Caco-2 (cell line): ENCODE measurements at regions not wholly inside any gene's neighbourhood (a gene's known extent, or its start where the extent isn't known, plus 50 kb on each side); places are given as distances from the start of the nearest gene placed in this dataset.

ENCODE experiments used
- BruUV-seq: library from RNA; stranded (reverse); fragments of 400-500 nt; replicated peaks from 2 replicates; lab custom pipeline; 2021; lab: Mats Ljungman, UMichigan
- CTCF ChIA-PET: fragments of 300-600 bp; sonication (Branson Sonifier 250); formaldehyde crosslinking; loops from one replicate; lab custom pipeline; 2022; ENCODE audit warnings: antibody characterized with exemption; lab: Charles Lee
- POLR2A ChIA-PET: fragments of 300-600 bp; sonication (Branson Sonifier 250); formaldehyde crosslinking; loops from one replicate; lab custom pipeline; 2022; ENCODE audit warnings: antibody characterized with exemption; lab: Charles Lee
- DNase-seq, 2 experiments: peaks; one replicate each; pipeline versions ENCODE4 v3.0.0 to v3.0.0-alpha.2; 2020 to 2022
- H3K27me3 ChIP-seq: replicated peaks from 2 replicates; pipeline ENCODE4 v1.6.0; 2011; ENCODE audit warnings: low read length; ENCODE audit not compliant: control insufficient read depth, insufficient read depth
- H3K36me3 ChIP-seq: 2 replicates; pipeline ENCODE4 v1.5.1; 2011; ENCODE audit warnings: low read length; ENCODE audit not compliant: control insufficient read depth, insufficient read depth
- H3K4me1 ChIP-seq: fragments of 250-450 bp; sonication (Bioruptor Pico); 2 replicates; pipeline ENCODE4 v1.5.1; 2020; ENCODE audit warnings: mild to moderate bottlenecking
- H3K4me3 ChIP-seq: 2 replicates; pipeline ENCODE4 v1.5.1; 2011; ENCODE audit warnings: low read depth, mild to moderate bottlenecking, control low read depth, low read length
- H3K9me3 ChIP-seq: fragments of 250-450 bp; sonication (Bioruptor Pico); 2 replicates; pipeline ENCODE4 v1.5.1; 2020; ENCODE audit warnings: mild to moderate bottlenecking, moderate library complexity
- H3K27ac Mint-ChIP-seq: one replicate; pipeline ENCODE4 v1.8.0; 2022; ENCODE audit warnings: mixed read lengths; ENCODE audit not compliant: unreplicated experiment
- H3K27me3 Mint-ChIP-seq: one replicate; pipeline ENCODE4 v1.8.0; 2022; ENCODE audit warnings: mixed read lengths; ENCODE audit not compliant: insufficient read depth, unreplicated experiment
- H3K36me3 Mint-ChIP-seq: one replicate; pipeline ENCODE4 v1.8.0; 2022; ENCODE audit warnings: mild to moderate bottlenecking, mixed read lengths; ENCODE audit not compliant: insufficient read depth, unreplicated experiment
- H3K4me1 Mint-ChIP-seq: one replicate; pipeline ENCODE4 v1.8.0; 2022; ENCODE audit warnings: low read depth, mixed read lengths; ENCODE audit not compliant: unreplicated experiment
- H3K4me3 Mint-ChIP-seq: one replicate; pipeline ENCODE4 v1.8.0; 2022; ENCODE audit warnings: mild to moderate bottlenecking, moderate library complexity, mixed read lengths; ENCODE audit not compliant: unreplicated experiment
- H3K9me3 Mint-ChIP-seq: one replicate; pipeline ENCODE4 v1.8.0; 2022; ENCODE audit warnings: mixed read lengths; ENCODE audit not compliant: unreplicated experiment
- CTCF ChIP-seq, 2 experiments: fragments of 200-600 bp in 1 of 2; IDR thresholded peaks; 1 replicate in 1 of 2; 2 replicates in 1 of 2; pipeline versions ENCODE4 v1.5.1 to v1.8.0; 2011 to 2022; ENCODE audit warnings: antibody characterized with exemption in 1 of 2, control low read depth in 1 of 2, inconsistent platforms in 1 of 2, low read depth in 1 of 2, low read length in 1 of 2, mild to moderate bottlenecking in 1 of 2, moderate library complexity in 1 of 2; ENCODE audit not compliant: insufficient read depth in 1 of 2, severe bottlenecking in 1 of 2, unreplicated experiment in 1 of 2
- intact Hi-C: fragments of 100-400 bp; cut with micrococcal nuclease; formaldehyde crosslinking; loops from one replicate; pipeline ENCODE4 v1.10.0; 2022; ENCODE audit not compliant: unreplicated experiment

- no peaks in the 10 kb centered on the region for H3K27me3 Mint-ChIP-seq
- BruUV-seq, result no TSS peak
- no peaks in the 10 kb centered on the region for H3K36me3 Mint-ChIP-seq
- intact Hi-C loops, result no loop called here
- Histone ChIP-seq H3K4me3 (no peak overlapping the region), H3K27me3 (no peaks in the 10 kb centered on the region), H3K36me3 (no peaks in the 10 kb centered on the region), H3K4me1 (no peaks in the 10 kb centered on the region), H3K9me3 (peaks cover 3% of the 10 kb centered on the region; the same call in 1 of the 2 replicates)
- H3K27ac Mint-ChIP-seq, result no peak overlapping the region
- DNase-seq, result no peak
- ChIA-PET POLR2A (no interaction called here), CTCF (no interaction called here)
- no peak for TF ChIP-seq CTCF (IDR thresholded peaks at IDR 0.05; ENCODE audit: insufficient read depth in 1 of 2, low read depth in 1 of 2, low read length in 1 of 2, severe bottlenecking in 1 of 2, unreplicated experiment in 1 of 2)
- H3K9me3 Mint-ChIP-seq, result no peaks in the 10 kb centered on the region
- no peaks in the 10 kb centered on the region for H3K4me1 Mint-ChIP-seq
- no peak overlapping the region for H3K4me3 Mint-ChIP-seq
Measured at GRCh38 chr1:191620883-191621282, 537.4 kb upstream of the RGS18 start.

- TF ChIP-seq CTCF (IDR thresholded peaks at IDR 0.05; ENCODE audit: insufficient read depth in 1 of 2, low read depth in 1 of 2, low read length in 1 of 2, severe bottlenecking in 1 of 2, unreplicated experiment in 1 of 2), result no peak
- no peak overlapping the region for H3K27ac Mint-ChIP-seq
- peaks cover 3% of the 10 kb centered on the region; the same call in 1 of the 2 replicates for H3K9me3 ChIP-seq
- H3K36me3 ChIP-seq, result no peaks in the 10 kb centered on the region
- ChIA-PET POLR2A (no interaction called here), CTCF (no interaction called here)
- no peaks in the 10 kb centered on the region for H3K27me3 ChIP-seq
- H3K36me3 Mint-ChIP-seq, result no peaks in the 10 kb centered on the region
- no peaks in the 10 kb centered on the region for H3K4me1 Mint-ChIP-seq
- DNase-seq, result no peak
- H3K4me3 Mint-ChIP-seq, result no peak overlapping the region
- intact Hi-C loops, result no loop called here
- BruUV-seq, result no TSS peak
- H3K27me3 Mint-ChIP-seq, result no peaks in the 10 kb centered on the region
- H3K4me3 ChIP-seq, result no peak overlapping the region
- H3K4me1 ChIP-seq, result no peaks in the 10 kb centered on the region
- no peaks in the 10 kb centered on the region for H3K9me3 Mint-ChIP-seq
Measured at GRCh38 chr1:191624044-191624443, 534.2 kb upstream of the RGS18 start.

- Histone ChIP-seq H3K4me1 (no peaks in the 10 kb centered on the region), H3K9me3 (peaks cover 5% of the 10 kb centered on the region; the same call in 1 of the 2 replicates), H3K36me3 (no peaks in the 10 kb centered on the region), H3K27me3 (no peaks in the 10 kb centered on the region), H3K4me3 (no peak overlapping the region)
- no peak overlapping the region for H3K27ac Mint-ChIP-seq
- no peak overlapping the region for H3K4me3 Mint-ChIP-seq
- peak in 1 of 2 experiments; percentile 9 for DNase-seq
- no peaks in the 10 kb centered on the region for H3K9me3 Mint-ChIP-seq
- no TSS peak for BruUV-seq
- ChIA-PET CTCF (no interaction called here), POLR2A (no interaction called here)
- H3K27me3 Mint-ChIP-seq, result no peaks in the 10 kb centered on the region
- H3K4me1 Mint-ChIP-seq, result no peaks in the 10 kb centered on the region
- no peaks in the 10 kb centered on the region for H3K36me3 Mint-ChIP-seq
- TF ChIP-seq CTCF (IDR thresholded peaks at IDR 0.05; ENCODE audit: insufficient read depth in 1 of 2, low read depth in 1 of 2, low read length in 1 of 2, severe bottlenecking in 1 of 2, unreplicated experiment in 1 of 2), result no peak
- intact Hi-C loops, result no loop called here
Measured at GRCh38 chr1:191629836-191630235, 528.4 kb upstream of the RGS18 start.
